Brain microvascular endothelial cell (primary cell): ENCODE measurements at regions not wholly inside any gene's neighbourhood (a gene's known extent, or its start where the extent isn't known, plus 50 kb on each side); places are given as distances from the start of the nearest gene placed in this dataset.

ENCODE experiments used
- DNase-seq: peaks from one replicate; pipeline ENCODE4 v3.0.0-alpha.2; 2020
- H3K27ac ChIP-seq: fragments of 250-450 bp; sonication (Bioruptor Pico); 2 replicates; pipeline ENCODE4 v1.5.1; 2020; ENCODE audit warnings: mild to moderate bottlenecking, moderate library complexity
- H3K27me3 ChIP-seq: fragments of 250-450 bp; sonication (Bioruptor Pico); replicated peaks from 2 replicates; pipeline ENCODE4 v1.5.1; 2020; ENCODE audit warnings: mild to moderate bottlenecking
- H3K36me3 ChIP-seq: fragments of 250-450 bp; sonication (Bioruptor Pico); replicated peaks from 2 replicates; pipeline ENCODE4 v1.5.1; 2020; ENCODE audit warnings: mild to moderate bottlenecking
- H3K4me3 ChIP-seq: 2 replicates; pipeline ENCODE4 v1.5.1; 2011; ENCODE audit warnings: low read depth, mild to moderate bottlenecking, control low read depth, low read length, moderate library complexity
- CTCF ChIP-seq: IDR thresholded peaks from 2 replicates; pipeline ENCODE4 v1.5.1; 2011; ENCODE audit warnings: low read depth, mild to moderate bottlenecking, moderate library complexity, low read length, control low read depth, inconsistent platforms; ENCODE audit errors: missing control alignments
- in situ Hi-C: cut with HindIII; loops from 2 replicates; pipeline ENCODE4 v1.10.0; 2017; ENCODE audit warnings: low sequenced_read_pairs, low pct_ligation_motif_present

- H3K4me3 ChIP-seq = no peak overlapping the region
- no peaks in the 10 kb centered on the region for H3K36me3 ChIP-seq
- in situ Hi-C loops = no loop called here
- no peak for TF ChIP-seq CTCF
- H3K27ac ChIP-seq = no peak overlapping the region
- no peak for DNase-seq
- H3K27me3 ChIP-seq = no peaks in the 10 kb centered on the region
These were observed 625.5 kb upstream of the C16orf82 start for GRCh38 chr16:26441178-26441577.

- no peak overlapping the region for H3K27ac ChIP-seq
- peak; percentile 1 for DNase-seq
- TF ChIP-seq CTCF = no peak
- H3K4me3 ChIP-seq = no peak overlapping the region
- no peaks in the 10 kb centered on the region for H3K27me3 ChIP-seq
- no peaks in the 10 kb centered on the region for H3K36me3 ChIP-seq
- in situ Hi-C loops = no loop called here
These were observed 624.4 kb upstream of the C16orf82 start for GRCh38 chr16:26442321-26442720.

- no peak for DNase-seq
- Histone ChIP-seq H3K4me3 (no peak overlapping the region), H3K27ac (no peak overlapping the region), H3K36me3 (no peaks in the 10 kb centered on the region), H3K27me3 (no peaks in the 10 kb centered on the region)
- in situ Hi-C loops = no loop called here
- no peak for TF ChIP-seq CTCF
These were observed 619.2 kb upstream of the C16orf82 start for GRCh38 chr16:26447570-26447969.

- TF ChIP-seq CTCF = no peak
- no peak overlapping the region for H3K27ac ChIP-seq
These were observed 613.5 kb upstream of the C16orf82 start for GRCh38 chr16:26453215-26453614.

GRCh38 chr16:26454102-26454501 lies 612.6 kb upstream of the C16orf82 start:
- Histone ChIP-seq H3K4me3 (no peak overlapping the region), H3K27me3 (no peaks in the 10 kb centered on the region), H3K27ac (no peak overlapping the region), H3K36me3 (no peaks in the 10 kb centered on the region)
- in situ Hi-C loops = no loop called here
- DNase-seq = no peak
- no peak for TF ChIP-seq CTCF

More at GRCh38 chr16:26453215-26453614, 613.5 kb upstream of the C16orf82 start:
- DNase-seq = no peak
- Histone ChIP-seq H3K4me3 (no peak overlapping the region), H3K36me3 (no peaks in the 10 kb centered on the region), H3K27me3 (no peaks in the 10 kb centered on the region)
- in situ Hi-C loops = no loop called here

GRCh38 chr16:26456074-26456473 lies 610.7 kb upstream of the C16orf82 start:
- TF ChIP-seq CTCF = no peak
- in situ Hi-C loops = no loop called here
- no peak overlapping the region for H3K27ac ChIP-seq

More at GRCh38 chr16:26456074-26456473, 610.7 kb upstream of the C16orf82 start:
- DNase-seq = no peak
- H3K27me3 ChIP-seq = no peaks in the 10 kb centered on the region
- H3K4me3 ChIP-seq = no peak overlapping the region
- H3K36me3 ChIP-seq = no peaks in the 10 kb centered on the region
